HepG2 (cell line): ENCODE measurements at regions not wholly inside any gene's neighbourhood (a gene's known extent, or its start where the extent isn't known, plus 50 kb on each side); places are given as distances from the start of the nearest gene placed in this dataset.

Experiments
- ATAC-seq: fragments of 200-7000 bp; cut with Tn5 transposase; 3 replicates; pipeline ENCODE4 v1.9.1; 2020; ENCODE audit warnings: mild to moderate bottlenecking, moderate library complexity
- BruUV-seq: library from RNA; stranded (reverse); fragments of 400-500 nt; replicated peaks from 2 replicates; lab custom pipeline; 2021; lab: Mats Ljungman, UMichigan
- CTCF ChIA-PET: fragments of 300-600 bp; formaldehyde crosslinking; extraction: SDS; loops from one replicate; lab custom pipeline; 2021; ENCODE audit warnings: low total read pairs, inconsistent platforms, low intra/inter-chr PET ratio; lab: Yijun Ruan, JAX
- POLR2A ChIA-PET: fragments of 350-600 bp; sonication (Branson Sonifier 250); formaldehyde crosslinking; loops from one replicate; lab custom pipeline; 2020; ENCODE audit warnings: antibody characterized with exemption, inconsistent platforms; lab: Yijun Ruan, JAX
- DNase-seq: peaks from one replicate; pipeline ENCODE4 v3.0.0-alpha.2; 2015; ENCODE audit warnings: low spot score
- FAIRE-seq: peaks from 3 replicates; lab custom pipeline; 2011; peaks lifted over from hg19 to GRCh38; lab: Jason Lieb, UNC
- H2AFZ ChIP-seq: one replicate; pipeline ENCODE4 v1.6.1; 2011; ENCODE audit warnings: low read length, inconsistent platforms
- H3K27ac ChIP-seq: fragments of 300-600 bp; 3 replicates; pipeline ENCODE4 v1.8.0; 2011; ENCODE audit warnings: mixed run types, mild to moderate bottlenecking, mixed read lengths, low read length, inconsistent platforms; ENCODE audit not compliant: insufficient read depth; ENCODE audit errors: extremely low read length
- H3K27me3 ChIP-seq, 2 experiments: fragments of 200-600 bp in 1 of 2; 2 replicates in 1 of 2; 3 replicates in 1 of 2; pipeline versions ENCODE4 v1.6.0 to v1.8.0; 2011; ENCODE audit warnings: low read length in 2 of 2, mild to moderate bottlenecking in 2 of 2, moderate library complexity in 2 of 2, inconsistent platforms in 1 of 2; ENCODE audit not compliant: insufficient read depth in 2 of 2, control insufficient read depth in 1 of 2
- H3K36me3 ChIP-seq, 2 experiments: fragments of 200-600 bp in 1 of 2; replicated peaks in 1 of 2; 2 replicates in 1 of 2; 3 replicates in 1 of 2; pipeline versions ENCODE4 v1.5.1 to v1.8.0; 2011; ENCODE audit warnings: low read length in 2 of 2, inconsistent platforms in 1 of 2; ENCODE audit not compliant: insufficient read depth in 2 of 2, control insufficient read depth in 1 of 2
- H3K4me1 ChIP-seq: 2 replicates; pipeline ENCODE4 v1.5.1; 2012; ENCODE audit warnings: low read length, inconsistent platforms; ENCODE audit not compliant: insufficient read depth
- H3K4me2 ChIP-seq: 2 replicates; pipeline ENCODE4 v1.6.0; 2011; ENCODE audit warnings: low read depth, low read length, inconsistent platforms
- H3K4me3 ChIP-seq, 3 experiments: fragments of 200-600 bp in 1 of 3; sonication (generic), shearing (Covaris generic) in 1 of 3; replicated peaks in 1 of 3; 2 replicates each; pipeline ENCODE4 v1.5.1; 2011 to 2016; ENCODE audit warnings: low read length in 3 of 3, inconsistent platforms in 2 of 3, low read depth in 2 of 3, mild to moderate bottlenecking in 2 of 3, control low read depth in 1 of 3, mixed read lengths in 1 of 3; ENCODE audit not compliant: insufficient read depth in 1 of 3
- H3K79me2 ChIP-seq: one replicate; pipeline ENCODE4 v1.6.1; 2011; ENCODE audit warnings: low read length, inconsistent platforms; ENCODE audit not compliant: insufficient read depth
- H3K9ac ChIP-seq: 2 replicates; pipeline ENCODE4 v1.6.0; 2011; ENCODE audit warnings: mild to moderate bottlenecking, low read depth, low read length, inconsistent platforms; ENCODE audit not compliant: insufficient read depth
- H3K9me3 ChIP-seq: 2 replicates; pipeline ENCODE4 v1.5.1; 2012; ENCODE audit warnings: mild to moderate bottlenecking, low read length
- H4K20me1 ChIP-seq: 2 replicates; pipeline ENCODE4 v1.6.0; 2011; ENCODE audit warnings: inconsistent platforms, mild to moderate bottlenecking, low read length, moderate library complexity; ENCODE audit not compliant: insufficient read depth
- CTCF ChIP-seq: sonication (generic); formaldehyde crosslinking; IDR thresholded peaks from 2 replicates; pipeline ENCODE4 v1.5.0; 2020; ENCODE audit warnings: mild to moderate bottlenecking, missing genetic modification reagents, moderate library complexity
- RAD21 ChIP-seq: fragments of 450-650 bp; formaldehyde crosslinking; IDR thresholded peaks from 2 replicates; pipeline ENCODE4 v1.5.0; 2020; ENCODE audit warnings: mild to moderate bottlenecking
- SMC3 ChIP-seq: IDR thresholded peaks from 2 replicates; pipeline ENCODE4 v1.6.1; 2011; ENCODE audit warnings: low read length, improper control_type of control experiment
- STAG1 ChIP-seq: sonication (generic); formaldehyde crosslinking; IDR thresholded peaks from 2 replicates; pipeline ENCODE4 v1.4.0; 2020; ENCODE audit warnings: missing genetic modification reagents
- ZBTB4 ChIP-seq: sonication (generic); formaldehyde crosslinking; IDR thresholded peaks from 2 replicates; pipeline ENCODE4 v1.4.0; 2020; ENCODE audit warnings: missing genetic modification reagents, mild to moderate bottlenecking, borderline replicate concordance
- WGBS: methylation state at CpG from one replicate; pipeline ENCODE4 v1.1.6; 2017; ENCODE audit warnings: low lambda C conversion rate; 5-methylcytosine and 5-hydroxymethylcytosine counted together
- in situ Hi-C: cut with HindIII; loops from 2 replicates; pipeline ENCODE4 v1.10.0; 2017; ENCODE audit warnings: low pct_unique_long_range_greater_than_20kb; ENCODE audit not compliant: extremely low pct_ligation_motif_present
- intact Hi-C: fragments of 100-400 bp; cut with micrococcal nuclease; formaldehyde crosslinking; loops from one replicate; pipeline ENCODE4 v1.10.0; 2022; ENCODE audit not compliant: unreplicated experiment

- WGBS, result 18% methylated on average over 3 of the region's 3 CpGs
- BruUV-seq, result no TSS peak
- Histone ChIP-seq H3K9me3 (no peaks in the 10 kb centered on the region), H3K27ac (no peak overlapping the region), H3K27me3 (no peaks in the 10 kb centered on the region; a peak in 2 of 5 replicates), H3K36me3 (no peaks in the 10 kb centered on the region), H3K4me2 (no peak overlapping the region), H3K4me3 (peak overlapping the region in 1 of 3 experiments; percentile 7; a peak in 1 of 6 replicates), H3K4me1 (no peaks in the 10 kb centered on the region), H3K9ac (no peak overlapping the region), H2AFZ (no peak overlapping the region), H4K20me1 (no peaks in the 10 kb centered on the region), H3K79me2 (no peaks in the 10 kb centered on the region)
- POLR2A ChIA-PET, result no interaction called here
- intact Hi-C loops, result loop anchor here (1.0 kb wide), 3 partner anchors 25 to 54 kb away; no protein-coding TSS in a partner anchor
- peak; percentile 63 for DNase-seq
- CTCF ChIA-PET, result interaction anchor here (0.8 to 4.1 kb wide), 3 partner anchors 21 to 36 kb away, joined by 3 to 34 read pairs (median 22); no protein-coding TSS in a partner anchor
- in situ Hi-C loops, result no loop called here
- FAIRE-seq, result peak; percentile 57
- ATAC-seq, result no peak
- peak; percentile 55 for TF ChIP-seq SMC3
- TF ChIP-seq CTCF (CRISPR knock-in tag), result peak; percentile 73
- 0 out of 2 replicates have a peak, but pooled peaks have one; percentile 20 for TF ChIP-seq RAD21
- no peak for TF ChIP-seq ZBTB4
- peak; percentile 66 for TF ChIP-seq STAG1 (CRISPR knock-in tag)
These were observed 140.1 kb upstream of the FMN2 start for GRCh38 chr1:239951511-239952140.
